NCI-H524 (cell line): ENCODE measurements at regions not wholly inside any gene's neighbourhood (a gene's known extent, or its start where the extent isn't known, plus 50 kb on each side); places are given as distances from the start of the nearest gene placed in this dataset.
A peak's percentile ranks its signal among the peaks of the same experiment; 100 is the strongest.

Experiments used
- DNase-seq, 2 experiments: peaks; one replicate each; lab custom pipeline; 2025; lab: John Stamatoyannopoulos, UW

GRCh38 chr22:49077586-49077985, 750.1 kb downstream of the BRD1 start:
- DNase-seq, result peak in 1 of 2 experiments; percentile 13

- no peak for DNase-seq
These were observed 750.7 kb downstream of the BRD1 start for GRCh38 chr22:49077036-49077393.

GRCh38 chr22:49076300-49077035, 751.2 kb downstream of the BRD1 start:
- DNase-seq, result peak in 1 of 2 experiments; percentile 20

GRCh38 chr22:49075150-49075549, 752.5 kb downstream of the BRD1 start:
- DNase-seq, result no peak

- no peak for DNase-seq
These were observed 753.7 kb downstream of the BRD1 start for GRCh38 chr22:49073873-49074417.

- no peak for DNase-seq
These were observed 754.6 kb downstream of the BRD1 start for GRCh38 chr22:49072996-49073645.

- peak; percentile 26 to 62 for DNase-seq
These were observed 757.2 kb downstream of the BRD1 start for GRCh38 chr22:49070501-49070900.

GRCh38 chr22:49068861-49069500, 758.7 kb downstream of the BRD1 start:
- no peak for DNase-seq

GRCh38 chr22:49067504-49067903, 760.2 kb downstream of the BRD1 start:
- no peak for DNase-seq

GRCh38 chr22:49066619-49067018, 761.1 kb downstream of the BRD1 start:
- no peak for DNase-seq

GRCh38 chr22:49064836-49065235, 762.8 kb downstream of the BRD1 start:
- DNase-seq, result no peak

- no peak for DNase-seq
These were observed 764.2 kb downstream of the BRD1 start for GRCh38 chr22:49063545-49063890.

- peak in 1 of 2 experiments; percentile 53 for DNase-seq
These were observed 764.7 kb downstream of the BRD1 start for GRCh38 chr22:49062802-49063544.

GRCh38 chr22:49062155-49062801, 765.4 kb downstream of the BRD1 start:
- DNase-seq, result no peak

- no peak for DNase-seq
These were observed 769.8 kb downstream of the BRD1 start for GRCh38 chr22:49057910-49058309.

- DNase-seq, result no peak
These were observed 771.4 kb downstream of the BRD1 start for GRCh38 chr22:49056301-49056700.

GRCh38 chr22:49055406-49055805, 772.3 kb downstream of the BRD1 start:
- no peak for DNase-seq

- no peak for DNase-seq
These were observed 774.1 kb downstream of the BRD1 start for GRCh38 chr22:49053578-49053977.

GRCh38 chr22:49052560-49052959, 775.1 kb downstream of the BRD1 start:
- DNase-seq, result no peak

- no peak for DNase-seq
These were observed 775.6 kb downstream of the BRD1 start for GRCh38 chr22:49052023-49052538.

GRCh38 chr22:49051491-49052022, 776.1 kb downstream of the BRD1 start:
- DNase-seq, result no peak
